ENCODE measurements at regions not wholly inside any gene's neighbourhood (a gene's known extent, or its start where the extent isn't known, plus 50 kb on each side); places are given as distances from the start of the nearest gene placed in this dataset.

- Histone ChIP-seq H3K36me3 (no peaks in the 10 kb centered on the region), H3K4me3 (no peak overlapping the region), H3K9me3 (peaks cover 0 to 9% (median 1%) of the 10 kb centered on the region in 11 donors), H3K27ac (no peak overlapping the region), H3K27me3 (no peaks in the 10 kb centered on the region), H3K4me1 (no peaks in the 10 kb centered on the region)
- DNase-seq (no peak), ATAC-seq (no peak)
- intact Hi-C loops (cut with DNase I) = loop anchor here in 1 of 10 donors (10.0 kb wide), 1 partner anchor 460 kb away; no protein-coding TSS in a partner anchor
- TF ChIP-seq CTCF (IDR thresholded peaks at IDR 0.05) = no peak
- 56% methylated on average over 6 of the region's 6 CpGs for WGBS, 2 donors
These were observed 100.7 kb downstream of the MEX3B start for GRCh38 chr15:81945014-81945615.

- Histone ChIP-seq H3K4me1 (no peaks in the 10 kb centered on the region), H3K36me3 (no peaks in the 10 kb centered on the region), H3K9me3 (peaks cover 0 to 19% (median 10%) of the 10 kb centered on the region in 11 donors), H3K27me3 (no peaks in the 10 kb centered on the region), H3K4me3 (no peak overlapping the region), H3K27ac (no peak overlapping the region)
- intact Hi-C loops (cut with DNase I) = loop anchor here in 1 of 10 donors (10.0 kb wide), 1 partner anchor 458 kb away; no protein-coding TSS in a partner anchor
- DNase-seq = no peak
- no peak for TF ChIP-seq CTCF (IDR thresholded peaks at IDR 0.05)
- ATAC-seq = no peak
- 75 to 88% methylated on average over 3 of the region's 3 CpGs for WGBS, 2 donors
These were observed 103.1 kb downstream of the MEX3B start for GRCh38 chr15:81942655-81943195.

- H3K4me1 ChIP-seq = no peaks in the 10 kb centered on the region
- intact Hi-C loops (cut with DNase I) = loop anchor here in 1 of 10 donors (10.0 kb wide), 1 partner anchor 457 kb away; no protein-coding TSS in a partner anchor
- peaks cover 0 to 19% (median 10%) of the 10 kb centered on the region in 11 donors for H3K9me3 ChIP-seq
- DNase-seq (no peak), ATAC-seq (no peak)
- 65 to 74% methylated on average over 1 of the region's 1 CpG for WGBS, 2 donors
- H3K36me3 ChIP-seq = no peaks in the 10 kb centered on the region
- no peak overlapping the region for H3K27ac ChIP-seq
- H3K27me3 ChIP-seq = no peaks in the 10 kb centered on the region
- no peak for TF ChIP-seq CTCF (IDR thresholded peaks at IDR 0.05)
- no peak overlapping the region for H3K4me3 ChIP-seq
These were observed 103.7 kb downstream of the MEX3B start for GRCh38 chr15:81942157-81942556.

- H3K4me3 ChIP-seq = no peak overlapping the region
- H3K27me3 ChIP-seq = no peaks in the 10 kb centered on the region
- no peak for TF ChIP-seq CTCF (IDR thresholded peaks at IDR 0.05)
- DNase-seq = no peak
- 69 to 81% methylated on average over 4 of the region's 4 CpGs for WGBS, 2 donors
- no peaks in the 10 kb centered on the region for H3K36me3 ChIP-seq
- no peak overlapping the region for H3K27ac ChIP-seq
- intact Hi-C loops (cut with DNase I) = loop anchor here in 2 of 10 donors (2.0 to 10.0 kb wide), 2 partner anchors 457 to 461 kb away; no protein-coding TSS in a partner anchor
- peaks cover 0 to 19% (median 10%) of the 10 kb centered on the region in 11 donors for H3K9me3 ChIP-seq
- H3K4me1 ChIP-seq = no peaks in the 10 kb centered on the region
- ATAC-seq = no peak
These were observed 104.3 kb downstream of the MEX3B start for GRCh38 chr15:81941479-81941878.
